GM12878 (cell line): ENCODE measurements at regions not wholly inside any gene's neighbourhood (a gene's known extent, or its start where the extent isn't known, plus 50 kb on each side); places are given as distances from the start of the nearest gene placed in this dataset.

Experiments
- CEBPB ChIP-seq, 2 experiments: fragments of 150-350 bp in 1 of 2; IDR thresholded peaks; 2 replicates each; pipeline ENCODE4 v1.6.1; 2012 to 2014; ENCODE audit warnings: low read depth in 2 of 2, low read length in 2 of 2, borderline replicate concordance in 1 of 2, inconsistent platforms in 1 of 2
- DPF2 ChIP-seq: fragments of 450-650 bp; IDR thresholded peaks from 2 replicates; pipeline ENCODE4 v1.6.1; 2017; ENCODE audit warnings: mild to moderate bottlenecking
- HDGF ChIP-seq: fragments of 450-650 bp; IDR thresholded peaks from 2 replicates; pipeline ENCODE4 v1.6.1; 2016; ENCODE audit warnings: antibody characterized with exemption
- RFX5 ChIP-seq: IDR thresholded peaks from 2 replicates; pipeline ENCODE4 v1.6.1; 2011; ENCODE audit warnings: low read depth, low read length, improper control_type of control experiment
- TF ChIP-seq, protein P1 (sequence below): IDR thresholded peaks from 2 replicates; pipeline ENCODE4 v1.6.1; 2012; ENCODE audit warnings: mild to moderate bottlenecking, low read depth, low read length
- TF ChIP-seq, protein P2 (sequence below): IDR thresholded peaks from 2 replicates; pipeline ENCODE4 v1.6.1; 2011; ENCODE audit warnings: low read depth, mild to moderate bottlenecking, low read length, moderate library complexity, borderline replicate concordance; ENCODE audit errors: extremely low read depth
- TF ChIP-seq, protein P3 (sequence below): fragments of 450-650 bp; IDR thresholded peaks from 2 replicates; pipeline ENCODE4 v1.6.1; 2017; ENCODE audit warnings: mild to moderate bottlenecking, moderate library complexity

- no peak for TF ChIP-seq RFX5
- no peak for TF ChIP-seq CEBPB (IDR thresholded peaks at IDR 0.05; ENCODE audit: borderline replicate concordance in 1 of 2, low read depth in 2 of 2, low read length in 2 of 2)
- TF ChIP-seq DPF2, result no peak
- TF ChIP-seq, protein P1, sequence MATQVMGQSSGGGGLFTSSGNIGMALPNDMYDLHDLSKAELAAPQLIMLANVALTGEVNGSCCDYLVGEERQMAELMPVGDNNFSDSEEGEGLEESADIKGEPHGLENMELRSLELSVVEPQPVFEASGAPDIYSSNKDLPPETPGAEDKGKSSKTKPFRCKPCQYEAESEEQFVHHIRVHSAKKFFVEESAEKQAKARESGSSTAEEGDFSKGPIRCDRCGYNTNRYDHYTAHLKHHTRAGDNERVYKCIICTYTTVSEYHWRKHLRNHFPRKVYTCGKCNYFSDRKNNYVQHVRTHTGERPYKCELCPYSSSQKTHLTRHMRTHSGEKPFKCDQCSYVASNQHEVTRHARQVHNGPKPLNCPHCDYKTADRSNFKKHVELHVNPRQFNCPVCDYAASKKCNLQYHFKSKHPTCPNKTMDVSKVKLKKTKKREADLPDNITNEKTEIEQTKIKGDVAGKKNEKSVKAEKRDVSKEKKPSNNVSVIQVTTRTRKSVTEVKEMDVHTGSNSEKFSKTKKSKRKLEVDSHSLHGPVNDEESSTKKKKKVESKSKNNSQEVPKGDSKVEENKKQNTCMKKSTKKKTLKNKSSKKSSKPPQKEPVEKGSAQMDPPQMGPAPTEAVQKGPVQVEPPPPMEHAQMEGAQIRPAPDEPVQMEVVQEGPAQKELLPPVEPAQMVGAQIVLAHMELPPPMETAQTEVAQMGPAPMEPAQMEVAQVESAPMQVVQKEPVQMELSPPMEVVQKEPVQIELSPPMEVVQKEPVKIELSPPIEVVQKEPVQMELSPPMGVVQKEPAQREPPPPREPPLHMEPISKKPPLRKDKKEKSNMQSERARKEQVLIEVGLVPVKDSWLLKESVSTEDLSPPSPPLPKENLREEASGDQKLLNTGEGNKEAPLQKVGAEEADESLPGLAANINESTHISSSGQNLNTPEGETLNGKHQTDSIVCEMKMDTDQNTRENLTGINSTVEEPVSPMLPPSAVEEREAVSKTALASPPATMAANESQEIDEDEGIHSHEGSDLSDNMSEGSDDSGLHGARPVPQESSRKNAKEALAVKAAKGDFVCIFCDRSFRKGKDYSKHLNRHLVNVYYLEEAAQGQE, result no peak
- TF ChIP-seq, protein P2, sequence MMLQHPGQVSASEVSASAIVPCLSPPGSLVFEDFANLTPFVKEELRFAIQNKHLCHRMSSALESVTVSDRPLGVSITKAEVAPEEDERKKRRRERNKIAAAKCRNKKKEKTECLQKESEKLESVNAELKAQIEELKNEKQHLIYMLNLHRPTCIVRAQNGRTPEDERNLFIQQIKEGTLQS, result no peak
- TF ChIP-seq HDGF, result no peak
- TF ChIP-seq, protein P3, sequence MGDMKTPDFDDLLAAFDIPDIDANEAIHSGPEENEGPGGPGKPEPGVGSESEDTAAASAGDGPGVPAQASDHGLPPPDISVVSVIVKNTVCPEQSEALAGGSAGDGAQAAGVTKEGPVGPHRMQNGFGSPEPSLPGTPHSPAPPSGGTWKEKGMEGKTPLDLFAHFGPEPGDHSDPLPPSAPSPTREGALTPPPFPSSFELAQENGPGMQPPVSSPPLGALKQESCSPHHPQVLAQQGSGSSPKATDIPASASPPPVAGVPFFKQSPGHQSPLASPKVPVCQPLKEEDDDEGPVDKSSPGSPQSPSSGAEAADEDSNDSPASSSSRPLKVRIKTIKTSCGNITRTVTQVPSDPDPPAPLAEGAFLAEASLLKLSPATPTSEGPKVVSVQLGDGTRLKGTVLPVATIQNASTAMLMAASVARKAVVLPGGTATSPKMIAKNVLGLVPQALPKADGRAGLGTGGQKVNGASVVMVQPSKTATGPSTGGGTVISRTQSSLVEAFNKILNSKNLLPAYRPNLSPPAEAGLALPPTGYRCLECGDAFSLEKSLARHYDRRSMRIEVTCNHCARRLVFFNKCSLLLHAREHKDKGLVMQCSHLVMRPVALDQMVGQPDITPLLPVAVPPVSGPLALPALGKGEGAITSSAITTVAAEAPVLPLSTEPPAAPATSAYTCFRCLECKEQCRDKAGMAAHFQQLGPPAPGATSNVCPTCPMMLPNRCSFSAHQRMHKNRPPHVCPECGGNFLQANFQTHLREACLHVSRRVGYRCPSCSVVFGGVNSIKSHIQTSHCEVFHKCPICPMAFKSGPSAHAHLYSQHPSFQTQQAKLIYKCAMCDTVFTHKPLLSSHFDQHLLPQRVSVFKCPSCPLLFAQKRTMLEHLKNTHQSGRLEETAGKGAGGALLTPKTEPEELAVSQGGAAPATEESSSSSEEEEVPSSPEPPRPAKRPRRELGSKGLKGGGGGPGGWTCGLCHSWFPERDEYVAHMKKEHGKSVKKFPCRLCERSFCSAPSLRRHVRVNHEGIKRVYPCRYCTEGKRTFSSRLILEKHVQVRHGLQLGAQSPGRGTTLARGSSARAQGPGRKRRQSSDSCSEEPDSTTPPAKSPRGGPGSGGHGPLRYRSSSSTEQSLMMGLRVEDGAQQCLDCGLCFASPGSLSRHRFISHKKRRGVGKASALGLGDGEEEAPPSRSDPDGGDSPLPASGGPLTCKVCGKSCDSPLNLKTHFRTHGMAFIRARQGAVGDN, result no peak
These were observed 369.0 kb downstream of the ATP23 start (continued) for GRCh38 chr12:58310368-58310767.
